Stimulated activated naive B cell treated with anti-CD40 and anti-IgM and Interleukin-4, amounts not matched to agents 10 μg/mL and 1 μg/mL and 100 μg/mL, for 72 hours (primary cell): ENCODE measurements at regions not wholly inside any gene's neighbourhood (a gene's known extent, or its start where the extent isn't known, plus 50 kb on each side); places are given as distances from the start of the nearest gene placed in this dataset.

Experiments
- ATAC-seq, 2 donors: fragments of 150-1000 bp; cut with Tn5 transposase; replicated peaks; 2 replicates each; pipeline ENCODE4 v1.10.0; 2021; ENCODE audit warnings: moderate library complexity in 1 of 2
- DNase-seq: peaks from one replicate; pipeline ENCODE4 v3.0.0; 2021
- H3K27ac Mint-ChIP-seq: one replicate; pipeline ENCODE4 v1.8.0; 2022; ENCODE audit warnings: mild to moderate bottlenecking, mixed read lengths
- H3K27me3 Mint-ChIP-seq, 2 donors: one replicate each; pipeline ENCODE4 v1.8.0; 2022; ENCODE audit warnings: mixed read lengths in 2 of 2
- H3K36me3 Mint-ChIP-seq, 2 donors: one replicate each; pipeline ENCODE4 v1.8.0; 2022; ENCODE audit warnings: mixed read lengths in 2 of 2, mild to moderate bottlenecking in 1 of 2
- H3K4me1 Mint-ChIP-seq, 2 donors: one replicate each; pipeline ENCODE4 v1.8.0; 2022; ENCODE audit warnings: mixed read lengths in 2 of 2, mild to moderate bottlenecking in 1 of 2
- H3K4me3 Mint-ChIP-seq, 2 donors: one replicate each; pipeline ENCODE4 v1.8.0; 2022; ENCODE audit warnings: mild to moderate bottlenecking in 2 of 2, mixed read lengths in 2 of 2, moderate library complexity in 1 of 2
- H3K9me3 Mint-ChIP-seq, 2 donors: one replicate each; pipeline ENCODE4 v1.8.0; 2022; ENCODE audit warnings: mixed read lengths in 2 of 2, mild to moderate bottlenecking in 1 of 2

- Mint-ChIP-seq H3K9me3 (peaks cover 3 to 6% of the 10 kb centered on the region in 2 donors), H3K4me1 (peaks cover 0 to 5% of the 10 kb centered on the region in 2 donors), H3K27me3 (peaks cover 19 to 44% of the 10 kb centered on the region in 2 donors), H3K4me3 (no peak overlapping the region), H3K27ac (no peak overlapping the region), H3K36me3 (peaks cover 5 to 8% of the 10 kb centered on the region in 2 donors)
- DNase-seq (no peak), ATAC-seq (no peak)
These were observed 52.5 kb upstream of the RPS6KA2 start for GRCh38 chr6:166679566-166679965.

DNA sequence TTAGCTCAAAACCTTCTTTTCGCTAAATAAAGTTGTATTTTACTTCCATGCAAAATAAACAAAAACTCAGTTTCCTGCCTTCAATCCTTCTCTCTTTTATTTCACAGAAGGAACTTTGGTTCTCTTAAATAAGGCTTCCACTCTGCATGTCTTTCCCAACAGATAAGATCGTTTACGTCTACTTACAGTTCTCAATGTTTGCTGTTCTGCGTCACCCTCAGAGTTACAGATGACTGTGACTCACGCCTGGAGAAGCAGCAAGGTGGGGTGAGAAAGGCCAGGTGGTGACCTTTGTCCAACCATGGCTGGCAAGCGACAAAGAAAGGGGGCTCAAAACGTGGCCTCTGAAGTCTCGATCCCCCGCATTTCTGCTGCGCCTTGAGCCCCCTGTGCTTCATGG lies 51.4 kb upstream of the RPS6KA2 start:
- no peak overlapping the region for H3K27ac Mint-ChIP-seq
- H3K4me1 Mint-ChIP-seq = peaks cover 4 to 13% of the 10 kb centered on the region in 2 donors
- H3K4me3 Mint-ChIP-seq = no peak overlapping the region
- peaks cover 5 to 8% of the 10 kb centered on the region in 2 donors for H3K36me3 Mint-ChIP-seq
- H3K9me3 Mint-ChIP-seq = peaks cover 3 to 6% of the 10 kb centered on the region in 2 donors
- ATAC-seq = no peak
- no peak for DNase-seq
- peaks cover 21 to 51% of the 10 kb centered on the region in 2 donors for H3K27me3 Mint-ChIP-seq

- peaks cover 5 to 8% of the 10 kb centered on the region in 2 donors for H3K36me3 Mint-ChIP-seq
- no peak for DNase-seq
- peaks cover 3 to 6% of the 10 kb centered on the region in 2 donors for H3K9me3 Mint-ChIP-seq
- no peak overlapping the region for H3K27ac Mint-ChIP-seq
- peaks cover 6 to 17% of the 10 kb centered on the region in 2 donors for H3K4me1 Mint-ChIP-seq
- H3K27me3 Mint-ChIP-seq = peaks cover 23 to 55% of the 10 kb centered on the region in 2 donors
- no peak for ATAC-seq
- H3K4me3 Mint-ChIP-seq = no peak overlapping the region
These were observed 50.9 kb upstream of the RPS6KA2 start for GRCh38 chr6:166677941-166678340.
